PC-3 (cell line): ENCODE measurements at regions not wholly inside any gene's neighbourhood (a gene's known extent, or its start where the extent isn't known, plus 50 kb on each side); places are given as distances from the start of the nearest gene placed in this dataset.

Experiments used
- CTCF ChIP-seq: fragments of 300-600 bp; sonication (generic); conservative IDR thresholded peaks from 2 replicates; pipeline ENCODE4 v1.5.1; 2017; ENCODE audit warnings: antibody characterized with exemption, low read depth, mild to moderate bottlenecking, low read length
- EZH2 ChIP-seq: fragments of 300-600 bp; sonication (generic); IDR thresholded peaks from one replicate; pipeline ENCODE4 v1.6.1; 2017; ENCODE audit warnings: antibody characterized with exemption, mild to moderate bottlenecking, low read length; ENCODE audit not compliant: unreplicated experiment

- TF ChIP-seq CTCF (no peak), EZH2 (no peak)
These were observed 343.8 kb downstream of the KCNRG start for GRCh38 chr13:50359041-50359367.
